HUDEP-2 (cell line): ENCODE measurements at regions not wholly inside any gene's neighbourhood (a gene's known extent, or its start where the extent isn't known, plus 50 kb on each side); places are given as distances from the start of the nearest gene placed in this dataset.

Source experiments
- DNase-seq, 76 experiments: peaks; one replicate each; lab custom pipeline; 2025; ENCODE audit not compliant: unreplicated experiment in 76 of 76; lab: John Stamatoyannopoulos, UW

- DNase-seq = no peak
Measured at GRCh38 chr12:89029961-89030360, 322.3 kb downstream of the DUSP6 start.

- no peak for DNase-seq
Measured at GRCh38 chr12:89024580-89024979, 327.7 kb downstream of the DUSP6 start.

- no peak for DNase-seq
Measured at GRCh38 chr12:89023936-89024335, 328.4 kb downstream of the DUSP6 start.

DNA sequence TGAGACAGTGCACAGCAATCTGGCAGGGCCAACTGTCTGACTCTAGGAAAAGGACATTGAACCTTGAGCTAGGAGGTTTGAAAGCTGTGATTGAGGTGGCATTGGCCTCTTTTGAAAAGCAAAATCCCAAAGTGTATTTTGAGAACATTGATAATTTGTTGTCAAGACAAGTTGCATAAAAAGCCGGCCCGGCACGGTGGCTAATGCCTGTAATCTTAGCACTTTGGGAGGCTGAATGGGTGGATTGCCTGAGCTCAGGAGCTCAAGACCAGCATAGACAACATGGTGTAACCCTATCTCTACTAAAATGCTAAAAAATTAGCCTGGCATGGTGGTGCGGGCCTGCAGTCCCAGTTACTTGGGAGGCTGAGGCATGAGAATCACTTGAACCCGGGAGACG lies 331.6 kb downstream of the DUSP6 start:
- no peak for DNase-seq

- DNase-seq = no peak
Measured at GRCh38 chr12:89020121-89020480, 332.2 kb downstream of the DUSP6 start.

DNA sequence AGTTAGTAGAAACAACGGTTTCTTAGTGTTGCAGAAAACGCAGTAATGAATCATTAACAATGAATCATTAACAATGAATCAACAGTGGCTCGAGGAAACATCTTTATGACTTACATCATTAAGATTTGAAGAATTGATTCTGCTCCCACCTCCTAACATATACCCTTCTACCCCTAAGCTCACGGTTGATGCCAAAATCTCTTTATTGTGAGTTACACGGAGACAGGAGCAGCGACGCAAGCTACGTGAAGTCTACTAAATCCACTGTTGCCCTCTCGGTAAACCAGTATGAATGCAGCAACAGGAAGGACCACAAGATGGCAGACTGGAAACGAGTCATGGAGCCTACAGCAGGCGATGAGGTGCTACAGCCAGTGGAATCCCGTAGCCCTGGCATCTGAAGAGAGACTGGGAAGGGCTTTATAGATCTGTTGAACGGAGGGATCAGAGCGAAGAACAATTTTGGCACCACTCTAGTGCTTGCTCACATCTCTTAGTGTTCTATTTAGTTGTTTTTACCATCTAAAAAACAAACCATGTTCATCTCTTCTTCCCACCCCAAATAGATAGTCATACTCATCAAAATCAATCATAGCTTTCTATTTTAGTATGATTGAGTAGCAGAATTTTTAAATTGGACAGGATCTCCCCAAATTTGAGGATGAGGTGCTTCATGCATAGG lies 332.7 kb downstream of the DUSP6 start:
- DNase-seq = peak in 67 of 76 experiments; percentile 1 to 74 (median 38)

- DNase-seq = peak in 30 of 76 experiments; percentile 1 to 66 (median 24)
Measured at GRCh38 chr12:89016970-89017778, 335.1 kb downstream of the DUSP6 start.

GRCh38 chr12:89015419-89015818 lies 336.9 kb downstream of the DUSP6 start:
- DNase-seq = no peak

DNA sequence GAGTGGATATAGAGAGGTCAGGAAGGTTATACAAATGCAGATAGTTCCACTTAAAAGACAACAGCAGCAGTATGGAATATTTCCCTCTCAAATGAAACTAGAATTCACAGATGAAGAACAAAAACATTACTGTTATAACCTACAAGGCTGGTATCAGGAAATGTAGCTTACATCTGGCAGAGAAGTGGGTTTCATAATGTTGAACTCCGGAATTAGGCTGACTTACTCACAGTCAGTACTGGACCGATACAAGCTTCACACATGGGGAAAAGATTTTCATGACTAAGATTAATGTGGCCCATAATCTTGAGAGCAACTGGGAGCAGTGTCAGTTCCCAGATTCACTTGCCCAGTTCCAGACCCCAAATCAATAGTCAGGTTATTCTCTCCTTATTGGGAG lies 353.9 kb downstream of the DUSP6 start:
- DNase-seq = no peak

- no peak for DNase-seq
Measured at GRCh38 chr12:88996200-88996788, 356.0 kb downstream of the DUSP6 start.

GRCh38 chr12:88994971-88995370 lies 357.3 kb downstream of the DUSP6 start:
- no peak for DNase-seq

DNA sequence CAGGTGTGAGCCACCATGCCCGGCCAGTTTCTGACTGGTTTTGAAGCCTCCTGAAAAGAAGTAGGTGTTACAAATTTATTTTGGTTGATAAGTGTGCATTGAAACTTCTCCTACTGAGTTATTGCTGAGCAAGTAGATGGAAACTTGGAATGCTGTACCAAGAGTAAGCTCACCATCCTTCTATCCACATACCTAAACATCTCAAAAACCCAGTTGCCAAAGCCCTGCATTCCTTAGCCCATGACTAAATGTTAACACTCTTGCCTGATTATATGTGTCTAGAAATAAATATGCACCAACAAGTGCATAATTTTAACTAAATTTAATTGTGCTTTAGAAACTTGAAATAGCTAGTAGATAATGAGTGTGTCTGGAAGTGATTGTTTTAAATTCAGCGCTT lies 357.8 kb downstream of the DUSP6 start:
- DNase-seq = no peak

GRCh38 chr12:88993651-88994050 lies 358.6 kb downstream of the DUSP6 start:
- peak in 1 of 76 experiments; percentile 3 for DNase-seq

DNA sequence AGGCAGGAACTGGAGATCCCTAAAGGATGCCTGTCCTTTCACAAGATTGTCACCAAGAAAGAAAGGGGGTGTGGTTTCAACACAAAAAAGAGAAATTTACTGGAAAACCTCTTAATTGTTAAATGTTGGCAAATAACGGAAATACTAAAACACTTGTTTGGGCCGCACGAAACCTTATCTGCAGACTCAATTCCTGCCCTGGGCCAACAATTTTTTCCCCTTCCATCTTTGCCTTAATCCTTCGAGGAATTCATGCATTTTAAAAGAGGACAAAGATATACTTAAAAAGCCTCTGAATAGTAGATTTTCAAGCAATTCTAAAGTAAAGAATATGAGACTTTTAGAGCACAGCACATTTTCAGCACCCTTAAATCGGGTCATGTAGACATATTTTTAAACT lies 366.2 kb downstream of the DUSP6 start:
- DNase-seq = no peak

GRCh38 chr12:88985631-88986030 lies 366.7 kb downstream of the DUSP6 start:
- DNase-seq = no peak

DNA sequence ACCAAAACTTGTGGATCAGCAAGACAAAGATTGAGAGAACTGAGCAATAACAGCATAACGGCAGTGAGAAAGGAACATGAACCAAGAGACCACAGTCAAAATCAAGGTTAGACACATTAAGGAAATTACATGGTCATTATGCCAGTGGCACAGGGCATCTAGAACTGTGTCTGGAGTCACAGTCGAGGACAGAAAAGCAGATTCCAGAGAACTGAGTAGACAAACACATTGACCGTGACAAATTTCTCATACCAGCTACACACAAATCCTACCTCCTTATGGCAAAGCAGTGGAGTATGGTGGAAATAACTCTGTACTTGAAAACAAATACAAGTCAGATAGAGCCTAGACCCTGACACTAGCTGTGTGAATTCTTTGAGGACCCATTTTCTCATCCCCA lies 367.3 kb downstream of the DUSP6 start:
- DNase-seq = no peak

- no peak for DNase-seq
Measured at GRCh38 chr12:88982694-88983093, 369.6 kb downstream of the DUSP6 start.

GRCh38 chr12:88977115-88977514 lies 375.2 kb downstream of the DUSP6 start:
- DNase-seq = no peak

- DNase-seq = no peak
Measured at GRCh38 chr12:88973998-88974397, 378.3 kb downstream of the DUSP6 start.

DNA sequence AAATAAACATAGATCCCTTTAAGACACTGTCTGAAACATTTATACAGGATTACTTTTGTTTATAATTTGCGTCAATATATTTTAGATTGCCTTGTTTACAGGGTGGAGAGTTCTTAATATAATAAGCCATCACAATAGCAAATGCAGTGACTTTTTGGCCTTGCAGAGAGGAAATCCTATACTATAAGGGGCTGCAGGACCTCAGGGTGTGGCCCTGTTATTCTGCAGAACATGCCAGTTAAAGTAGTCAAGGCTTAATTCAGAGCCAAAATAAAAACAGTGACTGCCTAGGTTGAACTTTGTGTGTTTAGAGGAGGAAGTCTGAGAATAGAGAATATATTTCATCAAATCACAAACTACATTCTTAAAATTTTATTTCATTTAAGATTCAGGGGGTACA lies 381.6 kb downstream of the DUSP6 start:
- no peak for DNase-seq

GRCh38 chr12:88969127-88969526 lies 383.2 kb downstream of the DUSP6 start:
- DNase-seq = no peak
